K562 (cell line): ENCODE measurements at regions not wholly inside any gene's neighbourhood (a gene's known extent, or its start where the extent isn't known, plus 50 kb on each side); places are given as distances from the start of the nearest gene placed in this dataset.

Experiments
- ATAC-seq: fragments of 200-7000 bp; cut with Tn5 transposase; 3 replicates; pipeline ENCODE4 v1.9.1; 2020; ENCODE audit warnings: moderate library complexity
- BruUV-seq: library from RNA; stranded (reverse); fragments of 400-500 nt; replicated peaks from 2 replicates; lab custom pipeline; 2021; lab: Mats Ljungman, UMichigan
- CTCF ChIA-PET: fragments of 300-600 bp; formaldehyde crosslinking; extraction: SDS; loops from one replicate; lab custom pipeline; 2021; ENCODE audit warnings: low intra/inter-chr PET ratio; lab: Yijun Ruan, JAX
- POLR2A ChIA-PET: fragments of 300-600, 350-650 bp; sonication (Branson Sonifier 250); formaldehyde crosslinking; extraction: SDS; loops from one replicate; lab custom pipeline; 2021; ENCODE audit warnings: antibody characterized with exemption, inconsistent platforms; lab: Yijun Ruan, JAX
- DNase-seq, 4 experiments: peaks; one replicate each; pipeline versions ENCODE4 v3.0.0 to v3.0.0-alpha.2; 2011 to 2018; ENCODE audit warnings: low spot score in 3 of 4, mixed read lengths in 3 of 4; ENCODE audit errors: extremely low read depth in 1 of 4
- FAIRE-seq: peaks from 2 replicates; lab custom pipeline; 2011; peaks lifted over from hg19 to GRCh38; lab: Jason Lieb, UNC
- H2AFZ ChIP-seq: 2 replicates; pipeline ENCODE4 v1.6.0; 2011; ENCODE audit warnings: low read depth, low read length, control low read depth, inconsistent platforms
- H3K27ac ChIP-seq: fragments of 200-600 bp; 3 replicates; pipeline ENCODE4 v1.8.0; 2011; ENCODE audit warnings: low read depth, mild to moderate bottlenecking, control low read depth, inconsistent platforms, low read length, moderate library complexity, mixed read lengths; ENCODE audit errors: extremely low read depth
- H3K27me3 ChIP-seq, 2 experiments: fragments of 300-600 bp in 1 of 2; 2 replicates in 1 of 2; 3 replicates in 1 of 2; pipeline versions ENCODE4 v1.6.0 to v1.8.0; 2011; ENCODE audit warnings: inconsistent platforms in 2 of 2, low read length in 2 of 2, mild to moderate bottlenecking in 1 of 2, mixed read lengths in 1 of 2, moderate library complexity in 1 of 2; ENCODE audit not compliant: control insufficient read depth in 2 of 2, insufficient read depth in 2 of 2
- H3K36me3 ChIP-seq: fragments of 300-600 bp; 3 replicates; pipeline ENCODE4 v1.8.0; 2011; ENCODE audit warnings: mild to moderate bottlenecking, low read length, inconsistent platforms; ENCODE audit not compliant: control insufficient read depth, insufficient read depth
- H3K4me1 ChIP-seq, 2 experiments: fragments of 200-600 bp in 1 of 2; replicated peaks in 1 of 2; 2 replicates in 1 of 2; 3 replicates in 1 of 2; pipeline versions ENCODE4 v1.5.1 to v1.8.0; 2011; ENCODE audit warnings: inconsistent platforms in 2 of 2, low read length in 2 of 2, mild to moderate bottlenecking in 1 of 2, mixed read lengths in 1 of 2, moderate library complexity in 1 of 2; ENCODE audit not compliant: control insufficient read depth in 2 of 2, insufficient read depth in 2 of 2
- H3K4me2 ChIP-seq: 2 replicates; pipeline ENCODE4 v1.6.1; 2011; ENCODE audit warnings: low read length, control low read depth, inconsistent platforms, mixed read lengths; ENCODE audit not compliant: insufficient read depth
- H3K4me3 ChIP-seq: fragments of 200-600 bp; sonication (generic), shearing (Covaris generic); 2 replicates; pipeline ENCODE4 v1.5.1; 2016; ENCODE audit warnings: control low read depth, inconsistent platforms
- H3K79me2 ChIP-seq: fragments of 200-600 bp; 3 replicates; pipeline ENCODE4 v1.8.0; 2011; ENCODE audit warnings: low read length, inconsistent platforms; ENCODE audit not compliant: control insufficient read depth, insufficient read depth
- H3K9ac ChIP-seq, 2 experiments: 2 replicates each; pipeline versions ENCODE4 v1.6.0 to v1.6.1; 2011; ENCODE audit warnings: low read depth in 2 of 2, low read length in 2 of 2, control low read depth in 1 of 2, inconsistent platforms in 1 of 2, mild to moderate bottlenecking in 1 of 2, mixed read lengths in 1 of 2; ENCODE audit not compliant: insufficient read depth in 1 of 2
- H3K9me1 ChIP-seq: one replicate; pipeline ENCODE4 v1.6.0; 2011; ENCODE audit warnings: inconsistent platforms, mild to moderate bottlenecking, low read length, moderate library complexity; ENCODE audit not compliant: control insufficient read depth, insufficient read depth
- H3K9me3 ChIP-seq: replicated peaks from 2 replicates; pipeline ENCODE4 v1.5.1; 2011; ENCODE audit warnings: low read depth, low read length, inconsistent platforms; ENCODE audit not compliant: control insufficient read depth, insufficient read depth
- H4K20me1 ChIP-seq: replicated peaks from 2 replicates; pipeline ENCODE4 v1.6.1; 2011; ENCODE audit warnings: low read length, inconsistent platforms, mixed read lengths; ENCODE audit not compliant: control insufficient read depth, insufficient read depth
- ATF3 ChIP-seq, 2 experiments: fragments of 450-650 bp in 1 of 2; sonication (generic) in 1 of 2; formaldehyde crosslinking in 1 of 2; IDR thresholded peaks in 1 of 2; conservative IDR thresholded peaks in 1 of 2; 2 replicates each; pipeline versions ENCODE4 v1.6.1 to v1.8.1; 2016 to 2023; ENCODE audit warnings: mild to moderate bottlenecking in 2 of 2, moderate library complexity in 2 of 2, inconsistent platforms in 1 of 2, missing genetic modification reagents in 1 of 2
- CEBPB ChIP-seq: fragments of 450-650 bp; IDR thresholded peaks from 2 replicates; pipeline ENCODE4 v1.6.1; 2016; ENCODE audit warnings: missing genetic modification characterization, missing compliant biosample characterization
- CEBPG ChIP-seq, 3 experiments: fragments of 200-800 bp in 1 of 3; sonication (Bioruptor generic) in 1 of 3; sonication (generic) in 1 of 3; formaldehyde crosslinking in 1 of 3; IDR thresholded peaks in 2 of 3; conservative IDR thresholded peaks in 1 of 3; 2 replicates each; pipeline versions ENCODE4 v1.6.1 to v1.8.0; 2016 to 2022; ENCODE audit warnings: missing compliant biosample characterization in 2 of 3, missing genetic modification characterization in 2 of 3, mild to moderate bottlenecking in 1 of 3, missing genetic modification reagents in 1 of 3
- CUX1 ChIP-seq: fragments of 200-800 bp; sonication (Bioruptor generic); IDR thresholded peaks from 2 replicates; pipeline ENCODE4 v1.6.1; 2016; ENCODE audit warnings: missing genetic modification characterization, missing compliant biosample characterization
- DEAF1 ChIP-seq: fragments of 450-650 bp; formaldehyde crosslinking; IDR thresholded peaks from 2 replicates; pipeline ENCODE4 v1.4.0; 2020; ENCODE audit warnings: mild to moderate bottlenecking, moderate library complexity
- HDAC6 ChIP-seq: IDR thresholded peaks from 2 replicates; pipeline ENCODE4 v1.6.1; 2012; ENCODE audit warnings: low read depth, mild to moderate bottlenecking, control low read depth, inconsistent platforms, low read length, moderate library complexity
- KDM4B ChIP-seq, 2 experiments: fragments of 450-650 bp in 1 of 2; sonication (generic) in 1 of 2; IDR thresholded peaks; 2 replicates each; pipeline ENCODE4 v1.6.1; 2016 to 2017; ENCODE audit warnings: borderline replicate concordance in 2 of 2, antibody characterized with exemption in 1 of 2, low read depth in 1 of 2, mild to moderate bottlenecking in 1 of 2
- MEIS2 ChIP-seq: fragments of 450-650 bp; IDR thresholded peaks from 2 replicates; pipeline ENCODE4 v1.6.1; 2014; ENCODE audit warnings: mild to moderate bottlenecking; ENCODE audit not compliant: partially characterized antibody
- PHF21A ChIP-seq: fragments of 450-650 bp; IDR thresholded peaks from 2 replicates; pipeline ENCODE4 v1.6.1; 2017; ENCODE audit warnings: low read depth, borderline replicate concordance
- POLR3A ChIP-seq: IDR thresholded peaks from 2 replicates; pipeline ENCODE4 v1.6.1; 2011; ENCODE audit warnings: borderline replicate concordance, mild to moderate bottlenecking, moderate library complexity; ENCODE audit not compliant: insufficient read length, insufficient read depth; ENCODE audit errors: extremely low read depth
- PTBP1 ChIP-seq: fragments of 200-400 bp; formaldehyde crosslinking; IDR thresholded peaks from 2 replicates; pipeline ENCODE4 v1.6.1; 2017; ENCODE audit warnings: low read depth, low read length
- TBL1XR1 ChIP-seq, 2 experiments: IDR thresholded peaks; 2 replicates each; pipeline ENCODE4 v1.6.1; 2012; ENCODE audit warnings: improper control_type of control experiment in 2 of 2, low read length in 2 of 2, mild to moderate bottlenecking in 1 of 2
- TEAD2 ChIP-seq: fragments of 450-650 bp; IDR thresholded peaks from 2 replicates; pipeline ENCODE4 v1.6.1; 2016; ENCODE audit warnings: missing genetic modification characterization, control low read depth, missing compliant biosample characterization
- WGBS: fragments of 100-300 bp; shearing (Covaris generic); methylation state at CpG from one replicate; pipeline ENCODE4 v1.1.6; 2016; ENCODE audit warnings: low coverage, mixed read lengths; ENCODE audit not compliant: insufficient coverage; ENCODE audit errors: missing lambda C conversion rate; 5-methylcytosine and 5-hydroxymethylcytosine counted together
- in situ Hi-C: fragments of 300-500 bp; cut with MboI; formaldehyde crosslinking; loops from 4 replicates; pipeline ENCODE4 v1.15.0; 2018; ENCODE audit warnings: inconsistent platforms, mixed read lengths
- intact Hi-C: fragments of 100-400 bp; cut with micrococcal nuclease; formaldehyde crosslinking; loops from 2 replicates; pipeline ENCODE4 v1.14.2; 2022

GRCh38 chr17:56030009-56030624, 123.2 kb upstream of the ANKFN1 start:
- H2AFZ ChIP-seq, result no peak overlapping the region
- 0% methylated on average over 8 of the region's 8 CpGs for WGBS
- H3K27ac ChIP-seq, result no peak overlapping the region
- no peaks in the 10 kb centered on the region for H3K36me3 ChIP-seq
- H3K4me3 ChIP-seq, result no peak overlapping the region
- ATAC-seq (no peak), DNase-seq (no peak), FAIRE-seq (no peak)
- H3K79me2 ChIP-seq, result no peaks in the 10 kb centered on the region
- H3K4me1 ChIP-seq, result no peaks in the 10 kb centered on the region
- in situ Hi-C loops, result no loop called here
- no peak overlapping the region for H3K9ac ChIP-seq
- BruUV-seq, result no TSS peak
- POLR2A ChIA-PET, result interaction anchor here (0.8 kb wide), 1 partner anchor 12 kb away, joined by 5 read pairs; no protein-coding TSS in a partner anchor
- no peak overlapping the region for H3K4me2 ChIP-seq
- CTCF ChIA-PET, result no interaction called here
- H3K9me3 ChIP-seq, result no peaks in the 10 kb centered on the region
- intact Hi-C loops, result no loop called here
- no peaks in the 10 kb centered on the region for H3K27me3 ChIP-seq
- TF ChIP-seq DEAF1 (CRISPR knock-in tag) (no peak), CEBPG (CRISPR knock-in tag; IDR thresholded peaks at IDR 0.05) (no peak), CEBPG (tag; conservative IDR thresholded peaks at IDR 0.05 in 1 of 2, IDR thresholded peaks at IDR 0.05 in 1 of 2) (no peak), ATF3 (IDR thresholded peaks at IDR 0.05) (no peak), ATF3 (CRISPR knock-in tag; conservative IDR thresholded peaks at IDR 0.05) (no peak), POLR3A (no peak), CUX1 (CRISPR knock-in tag) (no peak), PHF21A (no peak), KDM4B (IDR thresholded peaks at IDR 0.05; ENCODE audit: borderline replicate concordance in 2 of 2, low read depth in 1 of 2) (no peak), CEBPB (tag) (no peak), TBL1XR1 (IDR thresholded peaks at IDR 0.05; ENCODE audit: low read length in 2 of 2) (no peak), MEIS2 (no peak), TEAD2 (no peak), HDAC6 (no peak), PTBP1 (no peak)
- H4K20me1 ChIP-seq, result no peaks in the 10 kb centered on the region
- H3K9me1 ChIP-seq, result no peaks in the 10 kb centered on the region
